HCT116 (cell line): ENCODE measurements at regions not wholly inside any gene's neighbourhood (a gene's known extent, or its start where the extent isn't known, plus 50 kb on each side); places are given as distances from the start of the nearest gene placed in this dataset.

ENCODE experiments used
- ATAC-seq: fragments of 200-7000 bp; cut with Tn5 transposase; 2 replicates; pipeline ENCODE4 v1.9.1; 2020; ENCODE audit warnings: mild to moderate bottlenecking, moderate library complexity
- BruUV-seq: library from RNA; stranded (reverse); fragments of 400-500 nt; replicated peaks from 2 replicates; lab custom pipeline; 2021; lab: Mats Ljungman, UMichigan
- CTCF ChIA-PET: fragments of 300-600 bp; sonication (Branson Sonifier 250); formaldehyde crosslinking; loops from one replicate; lab custom pipeline; 2021; ENCODE audit warnings: antibody characterized with exemption; lab: Charles Lee
- POLR2A ChIA-PET: fragments of 300-600, 350-600 bp; sonication (Branson Sonifier 250); formaldehyde crosslinking; loops from one replicate; lab custom pipeline; 2021; ENCODE audit warnings: antibody characterized with exemption; lab: Charles Lee
- RAD21 ChIA-PET, 2 experiments: fragments of 300-600 bp; sonication (Branson Sonifier 250); formaldehyde crosslinking; loops; one replicate each; lab custom pipeline; 2023; ENCODE audit warnings: low total read pairs in 2 of 2; ENCODE audit not compliant: uncharacterized antibody in 2 of 2, unreplicated experiment in 2 of 2, low non-redundant PET in 1 of 2; lab: Charles Lee
- DNase-seq: peaks from one replicate; pipeline ENCODE4 v3.0.0-alpha.2; 2010; ENCODE audit warnings: low read depth, low spot score
- H2AFZ ChIP-seq: fragments of 200-600 bp; shearing (Covaris generic), sonication (generic); 2 replicates; pipeline ENCODE4 v1.6.1; 2017; ENCODE audit warnings: low read depth, mixed run types, mixed read lengths, antibody characterized with exemption, low read length; ENCODE audit not compliant: poor library complexity, severe bottlenecking
- H3K27ac ChIP-seq: 2 replicates; pipeline ENCODE4 v1.5.1; 2012; ENCODE audit warnings: low read depth, low read length
- H3K27me3 ChIP-seq: fragments of 200-600 bp; sonication (generic); 2 replicates; pipeline ENCODE4 v1.6.1; 2016; ENCODE audit warnings: mixed run types, low read length, mixed read lengths; ENCODE audit not compliant: insufficient read depth
- H3K36me3 ChIP-seq, 2 experiments: fragments of 200-500 bp in 1 of 2; fragments of 200-600 bp in 1 of 2; sonication (Bioruptor generic) in 1 of 2; sonication (generic) in 1 of 2; 2 replicates each; pipeline versions ENCODE4 v1.5.1 to v1.6.1; 2014 to 2016; ENCODE audit warnings: low read length in 2 of 2, inconsistent platforms in 1 of 2, mixed read lengths in 1 of 2, mixed run types in 1 of 2; ENCODE audit not compliant: insufficient read depth in 2 of 2, control insufficient read depth in 1 of 2
- H3K4me1 ChIP-seq, 2 experiments: fragments of 200-600 bp in 1 of 2; sonication (generic) in 1 of 2; 2 replicates each; pipeline versions ENCODE4 v1.5.1 to v1.6.1; 2012 to 2017; ENCODE audit warnings: low read length in 2 of 2, inconsistent platforms in 1 of 2, mild to moderate bottlenecking in 1 of 2, mixed read lengths in 1 of 2, mixed run types in 1 of 2, moderate library complexity in 1 of 2; ENCODE audit not compliant: insufficient read depth in 2 of 2, control insufficient read depth in 1 of 2
- H3K4me2 ChIP-seq: fragments of 200-600 bp; sonication (generic); 2 replicates; pipeline ENCODE4 v1.6.1; 2017; ENCODE audit warnings: mixed run types, low read length, mixed read lengths
- H3K4me3 ChIP-seq, 2 experiments: fragments of 200-600 bp in 1 of 2; sonication (generic) in 1 of 2; replicated peaks in 1 of 2; 2 replicates each; pipeline ENCODE4 v1.5.1; 2011 to 2016; ENCODE audit warnings: low read length in 2 of 2, control low read depth in 1 of 2, low read depth in 1 of 2, mild to moderate bottlenecking in 1 of 2, mixed read lengths in 1 of 2, mixed run types in 1 of 2
- H3K79me2 ChIP-seq: fragments of 200-600 bp; sonication (generic); 2 replicates; pipeline ENCODE4 v1.6.1; 2017; ENCODE audit warnings: mild to moderate bottlenecking, mixed run types, low read length, moderate library complexity, mixed read lengths; ENCODE audit not compliant: insufficient read depth
- H3K9ac ChIP-seq: fragments of 200-600 bp; sonication (generic); 2 replicates; pipeline ENCODE4 v1.6.1; 2016; ENCODE audit warnings: low read length, mixed read lengths
- H3K9me2 ChIP-seq: fragments of 200-600 bp; sonication (generic), shearing (Covaris generic); 2 replicates; pipeline ENCODE4 v1.6.1; 2017; ENCODE audit warnings: mixed run types, mild to moderate bottlenecking, moderate library complexity; ENCODE audit not compliant: insufficient read depth
- H3K9me3 ChIP-seq, 2 experiments: fragments of 200-500 bp in 1 of 2; fragments of 200-600 bp in 1 of 2; sonication (Bioruptor generic) in 1 of 2; sonication (generic) in 1 of 2; 2 replicates each; pipeline ENCODE4 v1.6.1; 2014 to 2017; ENCODE audit warnings: low read length in 2 of 2, mixed read lengths in 2 of 2, inconsistent platforms in 1 of 2, low read depth in 1 of 2, mild to moderate bottlenecking in 1 of 2, mixed run types in 1 of 2, moderate library complexity in 1 of 2; ENCODE audit not compliant: control insufficient read depth in 1 of 2, insufficient read depth in 1 of 2
- H4K20me1 ChIP-seq: fragments of 200-600 bp; sonication (generic), shearing (Covaris generic); 2 replicates; pipeline ENCODE4 v1.6.1; 2017; ENCODE audit warnings: mixed run types, mild to moderate bottlenecking, moderate library complexity; ENCODE audit not compliant: insufficient read depth
- ATF3 ChIP-seq: IDR thresholded peaks from 2 replicates; pipeline ENCODE4 v1.6.1; 2012
- CBX3 ChIP-seq: IDR thresholded peaks from 2 replicates; pipeline ENCODE4 v1.6.1; 2012; ENCODE audit warnings: low read depth
- CEBPB ChIP-seq: IDR thresholded peaks from 2 replicates; pipeline ENCODE4 v1.6.1; 2012; ENCODE audit warnings: low read depth
- EZH2 ChIP-seq: fragments of 200-600 bp; sonication (generic); IDR thresholded peaks from 2 replicates; pipeline ENCODE4 v1.6.1; 2017; ENCODE audit warnings: antibody characterized with exemption, mixed run types
- EZH2phosphoT487 ChIP-seq: fragments of 200-600 bp; IDR thresholded peaks from 2 replicates; pipeline ENCODE4 v1.6.1; 2018; ENCODE audit warnings: antibody characterized with exemption, borderline replicate concordance
- FOSL1 ChIP-seq: IDR thresholded peaks from 2 replicates; pipeline ENCODE4 v1.6.1; 2012; ENCODE audit warnings: low read depth
- JUND ChIP-seq: IDR thresholded peaks from 2 replicates; pipeline ENCODE4 v1.6.1; 2012
- POLR2A ChIP-seq: IDR thresholded peaks from 2 replicates; pipeline ENCODE4 v1.7.0; 2011; ENCODE audit warnings: borderline replicate concordance; ENCODE audit not compliant: insufficient read depth, insufficient read length; ENCODE audit errors: extremely low read depth
- POLR2AphosphoS5 ChIP-seq: IDR thresholded peaks from 2 replicates; pipeline ENCODE4 v1.6.1; 2011; ENCODE audit warnings: mild to moderate bottlenecking, low read depth, low read length, moderate library complexity
- REST ChIP-seq: IDR thresholded peaks from 2 replicates; pipeline ENCODE4 v1.6.1; 2012; ENCODE audit warnings: low read depth
- SIN3A ChIP-seq: IDR thresholded peaks from 2 replicates; pipeline ENCODE4 v1.6.1; 2012; ENCODE audit warnings: low read depth
- TCF7L2 ChIP-seq: IDR thresholded peaks from 2 replicates; pipeline ENCODE4 v1.7.0; 2011; ENCODE audit warnings: borderline replicate concordance, inconsistent platforms; ENCODE audit not compliant: insufficient read depth, insufficient read length; ENCODE audit errors: extremely low read depth
- YY1 ChIP-seq: IDR thresholded peaks from 2 replicates; pipeline ENCODE4 v1.6.1; 2011; ENCODE audit warnings: low read length, low read depth, moderate library complexity, mild to moderate bottlenecking; ENCODE audit not compliant: insufficient replicate concordance; ENCODE audit errors: extremely low read depth
- ZFX ChIP-seq: fragments of 450-650 bp; IDR thresholded peaks from 2 replicates; pipeline ENCODE4 v1.6.1; 2017
- ZNF274 ChIP-seq: fragments of 200-500 bp; sonication (Bioruptor generic); IDR thresholded peaks from 2 replicates; pipeline ENCODE4 v1.6.1; 2014; ENCODE audit warnings: mild to moderate bottlenecking, low read depth, low read length, inconsistent platforms
- intact Hi-C: fragments of 100-400 bp; cut with micrococcal nuclease; formaldehyde crosslinking; loops from 2 replicates; pipeline ENCODE4 v1.10.0; 2022

- no peaks in the 10 kb centered on the region for H3K9me2 ChIP-seq
- peaks cover 5 to 30% of the 10 kb centered on the region in 2 experiments; a peak in 2 of 4 replicates for H3K9me3 ChIP-seq
- TF ChIP-seq CEBPB (no peak), CBX3 (no peak), TCF7L2 (no peak), FOSL1 (no peak), EZH2phosphoT487 (no peak), ATF3 (no peak), JUND (no peak), ZFX (no peak), YY1 (no peak), POLR2A (no peak), POLR2AphosphoS5 (no peak), SIN3A (no peak), ZNF274 (no peak), EZH2 (no peak), REST (no peak)
- no peak overlapping the region for H3K9ac ChIP-seq
- H3K27ac ChIP-seq = no peak overlapping the region
- no peaks in the 10 kb centered on the region for H3K36me3 ChIP-seq
- no peaks in the 10 kb centered on the region for H4K20me1 ChIP-seq
- no TSS peak for BruUV-seq
- no peak overlapping the region for H2AFZ ChIP-seq
- no peaks in the 10 kb centered on the region for H3K4me1 ChIP-seq
- ChIA-PET RAD21 (no interaction called here), CTCF (no interaction called here), POLR2A (no interaction called here)
- no peaks in the 10 kb centered on the region for H3K79me2 ChIP-seq
- intact Hi-C loops = no loop called here
- ATAC-seq (no peak), DNase-seq (no peak)
- H3K4me2 ChIP-seq = no peak overlapping the region
- H3K4me3 ChIP-seq = no peak overlapping the region
- no peaks in the 10 kb centered on the region for H3K27me3 ChIP-seq
Observed at GRCh38 chr14:85257287-85257686, 272.7 kb upstream of the FLRT2 start.
